GM23248 (cell line): ENCODE measurements at regions not wholly inside any gene's neighbourhood (a gene's known extent, or its start where the extent isn't known, plus 50 kb on each side); places are given as distances from the start of the nearest gene placed in this dataset.

ENCODE experiments used
- EZH2 ChIP-seq: fragments of 200-600 bp; sonication (generic); IDR thresholded peaks from 2 replicates; pipeline ENCODE4 v1.6.1; 2018; ENCODE audit warnings: antibody characterized with exemption, mild to moderate bottlenecking; ENCODE audit not compliant: insufficient read depth, poor library complexity, severe bottlenecking
- EZH2phosphoT487 ChIP-seq: fragments of 200-600 bp; sonication (generic); IDR thresholded peaks from 2 replicates; pipeline ENCODE4 v1.6.1; 2018; ENCODE audit warnings: antibody characterized with exemption, moderate library complexity, mild to moderate bottlenecking, low read depth; ENCODE audit not compliant: insufficient read depth

- TF ChIP-seq EZH2 (no peak), EZH2phosphoT487 (no peak)
Observed at GRCh38 chr9:107694390-107694789, 204.8 kb upstream of the KLF4 start.
